ENCODE measurements at regions not wholly inside any gene's neighbourhood (a gene's known extent, or its start where the extent isn't known, plus 50 kb on each side); places are given as distances from the start of the nearest gene placed in this dataset.

GRCh38 chr13:76570510-76570971 lies 315.7 kb downstream of the KCTD12 start:
- TF ChIP-seq CTCF (IDR thresholded peaks at IDR 0.05) (no peak), POLR2AphosphoS5 (IDR thresholded peaks at IDR 0.05) (no peak), POLR2A (IDR thresholded peaks at IDR 0.05) (no peak)

Data from upper lobe of left lung (tissue), 4 donors.